Pancreas (tissue), 10 donors: ENCODE measurements at regions not wholly inside any gene's neighbourhood (a gene's known extent, or its start where the extent isn't known, plus 50 kb on each side); places are given as distances from the start of the nearest gene placed in this dataset.

Experiments used
- ATAC-seq, 4 donors: fragments of 200-7000 bp; cut with Tn5 transposase; one replicate each; pipeline versions ENCODE4 v1.8.0 to v1.9.1; 2020; ENCODE audit warnings: mild to moderate bottlenecking in 4 of 4, moderate library complexity in 4 of 4
- DNase-seq, 6 donors: peaks; one replicate each; pipeline ENCODE4 v3.0.0-alpha.2; 2020
- FAIRE-seq: peaks from 2 replicates; lab custom pipeline; 2012; peaks lifted over from hg19 to GRCh38; lab: Jason Lieb, UNC
- H3K27ac ChIP-seq, 4 donors: fragments of 200-600 bp; sonication (generic); 1 replicate in 3 of 4; 2 replicates in 1 of 4; pipeline versions ENCODE4 v1.5.0 to v1.8.0; 2020
- H3K27me3 ChIP-seq, 4 donors: fragments of 200-600 bp; one replicate each; pipeline ENCODE4 v1.8.0; 2021
- H3K36me3 ChIP-seq, 3 donors: fragments of 200-600 bp; sonication (generic) in 1 of 3; one replicate each; pipeline versions ENCODE4 v1.5.0 to v1.8.0; 2020 to 2021
- H3K4me1 ChIP-seq, 3 donors: fragments of 200-600 bp; one replicate each; pipeline ENCODE4 v1.8.0; 2021
- H3K4me3 ChIP-seq, 4 donors: fragments of 200-600 bp; sonication (generic) in 2 of 4; one replicate each; pipeline versions ENCODE4 v1.5.0 to v1.8.0; 2020 to 2021
- H3K9me3 ChIP-seq, 4 donors: fragments of 200-600 bp; one replicate each; pipeline ENCODE4 v1.8.0; 2021
- CTCF ChIP-seq, 4 donors: fragments of 200-600 bp; sonication (generic) in 3 of 4; IDR thresholded peaks; one replicate each; pipeline versions ENCODE4 v1.5.0 to v1.8.0; 2021; ENCODE audit warnings: antibody characterized with exemption in 4 of 4
- WGBS, 2 donors: extraction: QIAGEN DNeasy Blood & Tissue Kit; methylation state at CpG; one replicate each; pipeline ENCODE4 v1.1.7; 2013; 5-methylcytosine and 5-hydroxymethylcytosine counted together
- intact Hi-C, 3 donors: fragments of 100-400 bp; cut with DNase I; formaldehyde crosslinking; loops; one replicate each; pipeline versions ENCODE4 v1.11.1 to v1.14.2; 2022
- donor health status: healthy with polysubstance abuse.
- donor health status: DM: no; HTN: no; CAD: no; lungs with moderate emphysema.
- donor health status: DM: no; HTN: no; CAD: no.
- donor health status: control.
- donor health status: control.
- donor health status: Bipolar disorder and iron deficiency.
- donor health status: DM: yes; HTN: yes; CAD: no.
- donor health status: DM: no; HTN: no; CAD: no.
- donor health status: DM: no; HTN: no; CAD: no.
- donor health status: DM: yes; HTN: yes; CAD: no.

- Histone ChIP-seq H3K27ac (no peak overlapping the region), H3K4me3 (no peak overlapping the region), H3K9me3 (no peaks in the 10 kb centered on the region), H3K36me3 (no peaks in the 10 kb centered on the region), H3K4me1 (peaks cover 0 to 3% (median 0%) of the 10 kb centered on the region in 3 donors), H3K27me3 (no peaks in the 10 kb centered on the region)
- WGBS, 2 donors, result 85 to 90% methylated on average over 5 of the region's 5 CpGs
- FAIRE-seq, result no peak
- intact Hi-C loops, result no loop called here
- TF ChIP-seq CTCF (IDR thresholded peaks at IDR 0.05), result no peak
- no peak for ATAC-seq
- DNase-seq, result no peak
Observed at GRCh38 chr15:52866698-52867097, 76.6 kb upstream of the ONECUT1 start.

- DNase-seq, result no peak
- H3K4me3 ChIP-seq, result no peak overlapping the region
- H3K9me3 ChIP-seq, result no peaks in the 10 kb centered on the region
- intact Hi-C loops, result no loop called here
- no peak overlapping the region for H3K27ac ChIP-seq
- TF ChIP-seq CTCF (IDR thresholded peaks at IDR 0.05), result no peak
- no peaks in the 10 kb centered on the region for H3K27me3 ChIP-seq
- 91 to 92% methylated on average over 7 of the region's 7 CpGs for WGBS, 2 donors
- no peaks in the 10 kb centered on the region for H3K4me1 ChIP-seq
- no peaks in the 10 kb centered on the region for H3K36me3 ChIP-seq
- no peak for ATAC-seq
- no peak for FAIRE-seq
Observed at GRCh38 chr15:52862677-52863076, 72.5 kb upstream of the ONECUT1 start.

- ATAC-seq (no peak), DNase-seq (no peak), FAIRE-seq (no peak)
- Histone ChIP-seq H3K4me1 (no peaks in the 10 kb centered on the region), H3K27me3 (no peaks in the 10 kb centered on the region), H3K36me3 (no peaks in the 10 kb centered on the region), H3K4me3 (no peak overlapping the region), H3K9me3 (no peaks in the 10 kb centered on the region), H3K27ac (no peak overlapping the region)
- intact Hi-C loops, result no loop called here
- 83 to 88% methylated on average over 9 of the region's 9 CpGs for WGBS, 2 donors
- TF ChIP-seq CTCF (IDR thresholded peaks at IDR 0.05), result no peak
Observed at GRCh38 chr15:52858782-52859176, 68.6 kb upstream of the ONECUT1 start.

GRCh38 chr15:52857937-52858781 is 68.0 kb upstream of the ONECUT1 start:
- intact Hi-C loops, result no loop called here
- no peaks in the 10 kb centered on the region for H3K36me3 ChIP-seq
- TF ChIP-seq CTCF (IDR thresholded peaks at IDR 0.05), result no peak
- ATAC-seq (no peak), FAIRE-seq (no peak), DNase-seq (no peak)
- H3K4me1 ChIP-seq, result no peaks in the 10 kb centered on the region
- WGBS, 2 donors, result 80 to 82% methylated on average over 14 of the region's 14 CpGs
- no peak overlapping the region for H3K4me3 ChIP-seq
- no peak overlapping the region for H3K27ac ChIP-seq
- no peaks in the 10 kb centered on the region for H3K27me3 ChIP-seq
- H3K9me3 ChIP-seq, result no peaks in the 10 kb centered on the region

GRCh38 chr15:52857471-52857870 is 67.3 kb upstream of the ONECUT1 start:
- Histone ChIP-seq H3K9me3 (no peaks in the 10 kb centered on the region), H3K27ac (no peak overlapping the region), H3K4me1 (no peaks in the 10 kb centered on the region), H3K4me3 (no peak overlapping the region), H3K36me3 (no peaks in the 10 kb centered on the region), H3K27me3 (no peaks in the 10 kb centered on the region)
- WGBS, 2 donors, result 88 to 96% methylated on average over 7 of the region's 7 CpGs
- intact Hi-C loops, result no loop called here
- ATAC-seq (no peak), DNase-seq (no peak), FAIRE-seq (no peak)
- TF ChIP-seq CTCF (IDR thresholded peaks at IDR 0.05), result no peak
